GM19455 (cell line): ENCODE measurements at regions not wholly inside any gene's neighbourhood (a gene's known extent, or its start where the extent isn't known, plus 50 kb on each side); places are given as distances from the start of the nearest gene placed in this dataset.

Experiments used
- ATAC-seq: cut with Tn5 transposase; IDR thresholded peaks from one replicate; pipeline ENCODE4 v1.9.1; 2021; ENCODE audit not compliant: unreplicated experiment

DNA sequence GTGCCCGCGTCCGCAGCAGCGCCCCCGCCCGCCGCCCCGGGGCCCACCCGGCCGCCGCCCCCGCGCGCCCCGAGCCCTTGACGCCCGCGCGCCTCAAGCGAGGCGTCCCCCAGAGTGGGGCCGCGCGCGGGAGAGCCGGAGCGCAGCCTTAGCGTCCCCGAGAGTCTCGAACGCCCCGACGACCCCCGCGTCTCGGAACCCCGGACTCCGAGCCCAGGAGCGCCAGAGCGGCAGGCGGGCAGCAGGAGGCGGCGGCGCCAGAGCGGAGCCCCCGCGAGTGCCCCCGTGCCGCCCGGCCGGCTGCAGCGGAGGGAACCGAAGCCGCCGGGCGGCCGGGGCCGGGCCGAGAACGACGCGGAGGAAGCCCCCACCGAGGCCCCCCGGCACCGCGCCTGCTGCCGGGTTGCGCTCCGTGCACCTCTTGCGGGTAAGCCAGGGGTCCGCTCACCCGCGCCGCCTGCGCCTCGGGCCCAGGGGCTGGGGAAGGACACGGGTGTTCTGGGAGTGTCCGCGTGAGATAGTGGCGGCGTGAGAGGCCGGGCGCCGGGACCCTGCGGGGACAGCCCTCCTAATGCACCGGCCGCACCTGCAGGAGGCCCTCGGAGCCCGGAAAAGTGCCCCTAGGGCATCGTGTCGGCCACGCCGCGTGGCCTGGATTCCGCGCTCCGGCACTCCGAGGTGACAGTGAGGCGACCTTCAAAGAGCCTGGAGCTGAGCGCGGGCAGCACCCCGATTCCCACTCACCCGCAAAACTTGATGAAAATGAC, 52.0 kb upstream of the ULK4 start:
- ATAC-seq = peak; percentile 28

DNA sequence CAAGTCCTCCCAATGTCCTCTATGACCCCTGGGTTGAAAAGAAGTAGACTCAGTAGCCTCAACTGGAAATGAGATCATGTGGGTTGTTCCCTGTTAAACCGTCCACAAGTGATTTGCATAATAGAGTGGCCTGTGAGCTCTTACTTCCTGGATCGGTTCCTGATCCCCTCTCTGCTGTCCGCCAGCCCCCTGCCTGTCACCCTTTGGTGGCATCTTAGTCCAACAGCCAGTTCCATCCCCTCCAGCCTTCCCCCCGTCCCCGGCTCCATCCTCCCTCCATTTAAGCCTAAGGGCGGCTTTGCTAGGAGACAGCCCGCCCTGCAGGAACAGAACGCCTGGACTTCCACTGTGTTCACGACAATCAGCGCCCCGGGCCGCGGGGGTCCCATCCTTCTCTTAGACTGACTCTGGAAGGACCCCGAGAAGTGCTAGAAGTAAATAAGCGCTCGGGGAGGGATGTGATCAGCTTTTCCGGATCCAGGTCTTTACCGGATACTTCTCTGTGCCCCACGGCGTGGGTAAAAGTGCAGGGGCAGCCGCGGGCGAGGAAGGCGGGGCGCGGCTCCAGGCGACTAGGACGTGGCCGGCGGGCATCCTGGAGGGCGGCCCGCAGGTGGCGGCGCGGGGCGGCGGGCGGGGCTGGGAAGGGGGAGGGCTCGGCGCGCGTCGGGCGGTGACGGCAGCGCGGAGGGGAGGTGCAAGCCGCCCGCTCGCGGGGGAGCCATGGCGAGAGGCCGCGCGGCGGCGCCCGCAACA, 51.2 kb upstream of the ULK4 start:
- peak; percentile 76 for ATAC-seq

DNA sequence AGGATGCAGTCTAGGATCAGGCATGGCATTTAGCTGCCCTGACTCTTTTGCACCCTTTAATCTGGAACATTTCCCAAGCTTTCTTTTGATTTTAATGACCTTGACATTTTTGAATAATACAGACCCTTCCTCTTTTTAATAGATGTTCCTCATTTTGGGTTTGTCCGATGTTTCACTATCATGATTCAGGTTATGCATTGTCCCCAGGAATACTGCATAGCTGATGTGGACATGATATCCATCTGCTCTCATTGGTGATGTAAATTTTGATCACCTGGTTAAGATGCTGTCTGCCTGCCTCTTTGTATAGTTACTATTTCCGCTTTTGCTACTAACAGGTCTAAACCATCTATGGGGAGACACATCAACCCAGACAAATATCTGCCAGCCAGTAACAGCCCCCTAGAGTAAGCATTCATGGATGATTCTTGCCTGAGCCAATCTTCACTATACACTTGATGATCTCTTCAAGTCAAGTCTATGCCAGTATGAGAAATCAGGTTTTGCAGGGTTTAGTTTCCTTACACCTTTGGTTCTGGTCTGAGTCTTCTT, 50.6 kb upstream of the ULK4 start:
- ATAC-seq = peak; percentile 33
